DND-41 (cell line): ENCODE measurements at regions not wholly inside any gene's neighbourhood (a gene's known extent, or its start where the extent isn't known, plus 50 kb on each side); places are given as distances from the start of the nearest gene placed in this dataset.

Experiments used
- ATAC-seq: fragments of 200-7000 bp; cut with Tn5 transposase; 3 replicates; pipeline ENCODE4 v1.9.1; 2021; ENCODE audit warnings: low read depth; ENCODE audit not compliant: insufficient read depth
- DNase-seq: peaks from one replicate; pipeline ENCODE4 v3.0.0-alpha.2; 2020
- H2AFZ ChIP-seq: 2 replicates; pipeline ENCODE4 v1.6.0; 2012; ENCODE audit warnings: low read depth, low read length
- H3K27ac ChIP-seq: 2 replicates; pipeline ENCODE4 v1.5.1; 2012; ENCODE audit warnings: low read length, inconsistent platforms
- H3K27me3 ChIP-seq: fragments of 200-600 bp; sonication (generic); 2 replicates; pipeline ENCODE4 v1.6.0; 2012; ENCODE audit warnings: low read length, mild to moderate bottlenecking, inconsistent platforms; ENCODE audit not compliant: insufficient read depth, poor library complexity
- H3K36me3 ChIP-seq: 2 replicates; pipeline ENCODE4 v1.5.1; 2012; ENCODE audit warnings: low read length, inconsistent platforms; ENCODE audit not compliant: insufficient read depth
- H3K4me1 ChIP-seq: 2 replicates; pipeline ENCODE4 v1.5.1; 2012; ENCODE audit warnings: mild to moderate bottlenecking, low read length; ENCODE audit not compliant: insufficient read depth
- H3K4me2 ChIP-seq: 2 replicates; pipeline ENCODE4 v1.6.0; 2012; ENCODE audit warnings: mild to moderate bottlenecking, moderate library complexity, low read length, inconsistent platforms; ENCODE audit not compliant: insufficient read depth
- H3K4me3 ChIP-seq, 2 experiments: fragments of 200-600 bp in 1 of 2; shearing (Covaris generic) in 1 of 2; 2 replicates each; pipeline ENCODE4 v1.5.1; 2012 to 2016; ENCODE audit warnings: inconsistent platforms in 2 of 2, low read length in 2 of 2, mild to moderate bottlenecking in 2 of 2, low read depth in 1 of 2, moderate library complexity in 1 of 2
- H3K79me2 ChIP-seq: 2 replicates; pipeline ENCODE4 v1.6.0; 2012; ENCODE audit warnings: low read length, inconsistent platforms; ENCODE audit not compliant: insufficient read depth
- H3K9ac ChIP-seq: 2 replicates; pipeline ENCODE4 v1.6.0; 2012; ENCODE audit warnings: low read depth, mild to moderate bottlenecking, inconsistent platforms, low read length, moderate library complexity
- H3K9me3 ChIP-seq: 2 replicates; pipeline ENCODE4 v1.5.1; 2012; ENCODE audit warnings: low read length, moderate library complexity, mild to moderate bottlenecking, inconsistent platforms; ENCODE audit not compliant: insufficient read depth, severe bottlenecking
- H4K20me1 ChIP-seq: 2 replicates; pipeline ENCODE4 v1.6.0; 2012; ENCODE audit warnings: low read length; ENCODE audit not compliant: insufficient read depth
- EZH2 ChIP-seq: IDR thresholded peaks from 3 replicates; pipeline ENCODE4 v1.6.1; 2012; ENCODE audit warnings: borderline replicate concordance, low read depth, mild to moderate bottlenecking, moderate library complexity, low read length, inconsistent platforms; ENCODE audit not compliant: severe bottlenecking
- TF ChIP-seq, protein P1 (sequence below): IDR thresholded peaks from 2 replicates; pipeline ENCODE4 v1.5.1; 2012; ENCODE audit warnings: borderline replicate concordance, low read length, moderate library complexity, mild to moderate bottlenecking; ENCODE audit not compliant: poor library complexity, severe bottlenecking; ENCODE audit errors: extremely low read depth

DNA sequence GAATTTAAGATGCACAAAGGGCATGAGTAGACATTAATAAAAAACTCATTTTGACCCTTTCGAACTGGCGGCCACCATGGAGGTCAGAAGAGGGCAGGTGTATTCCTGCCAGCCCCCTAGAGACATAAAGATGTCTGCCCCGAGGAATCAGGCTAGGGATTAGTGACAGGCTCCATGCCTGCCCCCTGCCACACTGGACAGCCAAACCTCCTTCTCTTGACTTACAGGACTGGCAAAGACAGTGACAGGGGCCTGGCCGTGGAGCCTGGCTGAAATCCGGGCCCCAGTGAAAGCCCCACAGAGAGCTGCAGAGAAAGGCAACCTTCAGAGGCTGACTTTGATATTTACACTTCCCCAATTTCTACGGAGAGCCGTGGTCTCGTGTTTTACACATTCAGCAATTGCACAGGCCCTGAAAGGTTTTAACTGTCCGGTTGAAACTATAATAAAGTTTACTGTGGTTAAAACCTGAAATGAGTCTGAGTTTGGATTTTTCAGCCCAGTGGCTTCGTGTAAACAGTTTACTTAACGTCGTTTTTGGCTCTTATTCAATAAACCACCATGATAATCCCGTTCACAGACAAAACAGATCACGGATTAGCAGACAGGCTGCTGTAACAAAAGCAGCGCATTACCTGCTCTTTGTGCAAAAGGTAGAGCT, 243.9 kb upstream of the MYOCD start:
- Histone ChIP-seq H3K27me3 (no peaks in the 10 kb centered on the region), H3K9ac (no peak overlapping the region), H3K4me3 (no peak overlapping the region), H3K4me2 (no peak overlapping the region), H3K36me3 (no peaks in the 10 kb centered on the region), H3K9me3 (peaks cover 9% of the 10 kb centered on the region), H4K20me1 (no peaks in the 10 kb centered on the region), H3K79me2 (no peaks in the 10 kb centered on the region), H3K27ac (no peak overlapping the region), H3K4me1 (no peaks in the 10 kb centered on the region), H2AFZ (no peak overlapping the region)
- DNase-seq (no peak), ATAC-seq (no peak)
- TF ChIP-seq EZH2: no peak
- TF ChIP-seq, protein P1, sequence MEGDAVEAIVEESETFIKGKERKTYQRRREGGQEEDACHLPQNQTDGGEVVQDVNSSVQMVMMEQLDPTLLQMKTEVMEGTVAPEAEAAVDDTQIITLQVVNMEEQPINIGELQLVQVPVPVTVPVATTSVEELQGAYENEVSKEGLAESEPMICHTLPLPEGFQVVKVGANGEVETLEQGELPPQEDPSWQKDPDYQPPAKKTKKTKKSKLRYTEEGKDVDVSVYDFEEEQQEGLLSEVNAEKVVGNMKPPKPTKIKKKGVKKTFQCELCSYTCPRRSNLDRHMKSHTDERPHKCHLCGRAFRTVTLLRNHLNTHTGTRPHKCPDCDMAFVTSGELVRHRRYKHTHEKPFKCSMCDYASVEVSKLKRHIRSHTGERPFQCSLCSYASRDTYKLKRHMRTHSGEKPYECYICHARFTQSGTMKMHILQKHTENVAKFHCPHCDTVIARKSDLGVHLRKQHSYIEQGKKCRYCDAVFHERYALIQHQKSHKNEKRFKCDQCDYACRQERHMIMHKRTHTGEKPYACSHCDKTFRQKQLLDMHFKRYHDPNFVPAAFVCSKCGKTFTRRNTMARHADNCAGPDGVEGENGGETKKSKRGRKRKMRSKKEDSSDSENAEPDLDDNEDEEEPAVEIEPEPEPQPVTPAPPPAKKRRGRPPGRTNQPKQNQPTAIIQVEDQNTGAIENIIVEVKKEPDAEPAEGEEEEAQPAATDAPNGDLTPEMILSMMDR: no peak

DNA sequence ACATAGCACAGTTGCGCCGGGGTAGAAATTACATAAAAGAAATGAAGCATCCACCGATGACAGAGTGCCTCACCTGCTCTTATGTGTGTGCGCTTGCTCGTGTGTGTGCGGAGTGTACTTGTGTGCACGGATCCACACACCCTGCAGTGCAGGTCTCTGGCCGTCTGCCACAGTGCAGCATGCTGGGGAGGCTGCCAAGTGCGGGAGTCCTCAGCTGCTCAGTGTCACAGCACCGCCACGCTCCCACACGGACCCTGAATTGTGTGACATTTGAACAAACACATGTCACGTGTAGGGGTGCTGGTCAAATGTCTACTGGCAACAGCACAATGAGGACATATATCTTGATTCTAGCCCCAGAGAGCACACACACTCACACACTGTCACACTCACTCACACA, 243.0 kb upstream of the MYOCD start:
- DNase-seq (no peak), ATAC-seq (no peak)
- Histone ChIP-seq H3K9ac (no peak overlapping the region), H3K4me3 (no peak overlapping the region), H3K4me2 (no peak overlapping the region), H3K27ac (no peak overlapping the region), H3K9me3 (peaks cover 9% of the 10 kb centered on the region), H3K4me1 (no peaks in the 10 kb centered on the region), H3K36me3 (no peaks in the 10 kb centered on the region), H4K20me1 (no peaks in the 10 kb centered on the region), H3K27me3 (no peaks in the 10 kb centered on the region), H2AFZ (no peak overlapping the region), H3K79me2 (no peaks in the 10 kb centered on the region)
- TF ChIP-seq, protein P1: no peak
- no peak for TF ChIP-seq EZH2

DNA sequence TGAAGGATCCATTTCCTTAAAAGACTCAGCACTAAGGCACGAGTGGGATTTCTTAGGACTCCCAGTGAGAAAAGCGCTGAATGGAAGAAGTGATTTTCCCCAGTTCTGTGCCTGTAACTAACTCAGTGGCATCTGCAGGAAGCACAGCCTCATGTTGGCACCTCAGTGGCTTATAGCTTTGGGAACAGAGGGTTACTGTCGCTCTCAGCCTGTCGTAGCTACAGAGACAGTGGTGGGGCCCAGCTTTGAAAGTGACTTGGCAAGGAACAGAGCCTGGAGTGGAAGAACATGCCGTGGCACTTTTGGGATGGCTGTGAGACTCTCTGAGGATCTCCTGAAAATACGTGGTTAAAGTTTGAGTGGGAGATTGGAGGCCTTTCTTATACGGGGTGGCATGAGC, 242.4 kb upstream of the MYOCD start:
- TF ChIP-seq, protein P1: no peak
- no peak for TF ChIP-seq EZH2
- Histone ChIP-seq H3K4me2 (no peak overlapping the region), H3K4me1 (no peaks in the 10 kb centered on the region), H2AFZ (no peak overlapping the region), H3K4me3 (no peak overlapping the region), H4K20me1 (no peaks in the 10 kb centered on the region), H3K9ac (no peak overlapping the region), H3K79me2 (no peaks in the 10 kb centered on the region), H3K27me3 (no peaks in the 10 kb centered on the region), H3K36me3 (no peaks in the 10 kb centered on the region), H3K9me3 (peaks cover 9% of the 10 kb centered on the region), H3K27ac (no peak overlapping the region)
- DNase-seq (no peak), ATAC-seq (no peak)

DNA sequence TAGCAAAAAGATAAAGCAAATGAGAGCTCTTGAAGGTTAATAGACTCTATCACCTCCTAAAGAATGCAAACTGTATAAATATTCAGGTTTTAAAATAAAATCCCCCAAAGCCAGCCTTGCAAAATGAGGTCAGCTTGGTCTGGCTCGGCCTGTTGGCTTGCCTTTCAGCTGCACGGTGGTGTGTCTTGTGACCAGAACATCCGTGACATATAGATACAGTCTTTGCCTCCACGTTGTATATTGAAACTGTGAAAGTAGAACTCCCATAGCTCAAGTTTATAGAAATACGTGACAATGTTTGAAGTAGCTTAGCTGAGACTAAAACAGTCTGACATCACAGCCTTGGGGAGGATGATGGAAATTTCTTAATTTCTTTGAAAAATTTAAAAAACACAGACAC, 236.6 kb upstream of the MYOCD start:
- Histone ChIP-seq H3K9me3 (peaks cover 1% of the 10 kb centered on the region), H4K20me1 (no peaks in the 10 kb centered on the region), H3K36me3 (no peaks in the 10 kb centered on the region), H3K27ac (no peak overlapping the region), H3K4me2 (no peak overlapping the region), H3K4me1 (no peaks in the 10 kb centered on the region), H3K4me3 (no peak overlapping the region), H3K27me3 (no peaks in the 10 kb centered on the region), H2AFZ (no peak overlapping the region), H3K9ac (no peak overlapping the region), H3K79me2 (no peaks in the 10 kb centered on the region)
- DNase-seq (no peak), ATAC-seq (no peak)
- TF ChIP-seq, protein P1: no peak
